Peyer's patch (tissue), 4 donors: ENCODE measurements at regions not wholly inside any gene's neighbourhood (a gene's known extent, or its start where the extent isn't known, plus 50 kb on each side); places are given as distances from the start of the nearest gene placed in this dataset.
"Not testable (repeated sequence)": the region's sequence is repeated elsewhere in the genome, so short reads cannot be mapped to it uniquely, and the experiment has no call there.

Experiments
- DNase-seq, 3 donors: peaks; one replicate each; pipeline ENCODE4 v3.0.0-alpha.2; 2017 to 2019
- H3K27ac ChIP-seq, 4 donors: fragments of 200-600 bp; sonication (generic); one replicate each; pipeline ENCODE4 v1.5.1; 2016 to 2019
- H3K27me3 ChIP-seq, 2 donors: fragments of 200-600 bp; sonication (generic); one replicate each; pipeline ENCODE4 v1.5.1; 2019
- H3K36me3 ChIP-seq, 3 donors: fragments of 200-600 bp; sonication (generic); one replicate each; pipeline ENCODE4 v1.5.1; 2016 to 2019
- H3K4me1 ChIP-seq, 4 donors: fragments of 200-600 bp; sonication (generic); one replicate each; pipeline ENCODE4 v1.5.1; 2016 to 2019
- H3K4me3 ChIP-seq, 4 donors: fragments of 200-600 bp; sonication (generic); 1 replicate in 3 of 4; 2 replicates in 1 of 4; pipeline ENCODE4 v1.5.1; 2016 to 2019; ENCODE audit warnings: mild to moderate bottlenecking in 1 of 4
- H3K9me3 ChIP-seq, 4 donors: fragments of 200-600 bp; sonication (generic); one replicate each; pipeline ENCODE4 v1.5.1; 2016 to 2019; ENCODE audit warnings: mild to moderate bottlenecking in 1 of 4
- CTCF ChIP-seq, 6 experiments: fragments of 450-650 bp in 4 of 6; fragments of 200-600 bp in 2 of 6; sonication (generic) in 1 of 6; IDR thresholded peaks; one replicate each; pipeline ENCODE4 v1.5.1; 2017 to 2019; ENCODE audit warnings: antibody characterized with exemption in 6 of 6, mild to moderate bottlenecking in 3 of 6, moderate library complexity in 1 of 6
- POLR2A ChIP-seq, 2 donors: fragments of 450-650 bp; IDR thresholded peaks; one replicate each; pipeline ENCODE4 v1.5.1; 2017; ENCODE audit warnings: antibody characterized with exemption in 2 of 2, mild to moderate bottlenecking in 2 of 2, moderate library complexity in 2 of 2

DNA sequence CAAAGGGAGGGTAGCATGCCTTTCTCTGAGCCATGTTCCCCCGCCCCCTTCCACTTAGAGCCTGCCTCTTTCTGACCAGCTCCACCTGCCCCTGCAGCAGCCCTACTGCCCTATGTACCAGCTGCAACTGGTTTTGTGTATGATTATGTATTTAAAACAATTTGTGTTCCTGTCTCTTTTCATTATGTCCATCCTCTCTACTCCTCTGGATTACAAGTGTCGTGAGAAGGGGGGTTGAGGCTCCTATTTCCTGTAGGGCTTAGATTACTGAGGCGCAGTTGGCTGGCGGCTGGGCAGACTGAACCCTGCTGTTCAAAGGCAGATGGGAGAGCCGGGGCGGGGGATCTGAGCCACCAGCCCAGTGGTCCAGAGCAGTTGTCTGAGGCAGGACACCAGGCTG lies 213.3 kb downstream of the KCNRG start:
- Histone ChIP-seq H3K36me3 (no peaks in the 10 kb centered on the region), H3K4me1 (peaks cover 0 to 9% (median 0%) of the 10 kb centered on the region in 4 donors), H3K27me3 (no peaks in the 10 kb centered on the region), H3K9me3 (no peaks in the 10 kb centered on the region), H3K4me3 (no peak overlapping the region), H3K27ac (no peak overlapping the region)
- no peak for TF ChIP-seq POLR2A (IDR thresholded peaks at IDR 0.05)
- TF ChIP-seq CTCF (IDR thresholded peaks at IDR 0.05), result no peak
- no peak for DNase-seq

DNA sequence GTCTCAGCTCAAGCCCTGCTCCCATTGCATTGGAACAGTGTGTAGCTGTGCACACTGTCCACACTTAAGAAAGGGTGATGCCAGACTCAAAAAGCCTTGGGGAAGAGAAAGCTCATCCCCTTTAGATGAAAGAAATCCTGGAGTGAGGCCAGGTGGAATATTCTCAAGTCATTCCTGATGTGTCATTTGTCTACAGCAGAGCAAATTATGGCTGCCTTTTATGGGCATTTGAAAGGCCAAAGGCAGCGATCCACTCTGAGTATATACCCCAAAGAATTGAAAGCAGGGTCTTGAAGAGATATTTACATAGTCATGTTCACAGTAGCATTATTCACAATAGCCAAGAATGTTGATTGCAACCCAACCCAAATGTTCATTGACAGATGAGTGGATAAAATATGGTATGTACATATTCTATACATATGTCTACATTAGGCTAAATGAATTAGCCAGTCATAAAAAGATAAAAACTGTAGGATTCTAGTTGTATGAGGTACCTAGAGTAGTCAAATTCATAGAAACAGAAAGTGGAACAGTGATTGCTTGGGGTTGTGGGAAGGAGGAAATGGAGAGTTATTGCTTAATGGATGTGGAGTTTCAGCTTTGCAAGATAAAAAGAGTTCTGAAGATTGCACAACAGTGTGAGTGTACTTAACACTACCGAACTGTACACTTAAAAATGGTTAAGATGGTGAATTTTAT lies 214.9 kb downstream of the KCNRG start:
- Histone ChIP-seq H3K9me3 (no peaks in the 10 kb centered on the region), H3K4me3 (no peak overlapping the region), H3K27ac (no peak overlapping the region), H3K4me1 (peaks cover 0 to 9% (median 0%) of the 10 kb centered on the region in 4 donors), H3K36me3 (no peaks in the 10 kb centered on the region), H3K27me3 (no peaks in the 10 kb centered on the region)
- DNase-seq, result no peak
- no peak for TF ChIP-seq POLR2A (IDR thresholded peaks at IDR 0.05)
- no peak for TF ChIP-seq CTCF (IDR thresholded peaks at IDR 0.05)

- H3K27ac ChIP-seq, result no peak overlapping the region
- H3K9me3 ChIP-seq, result no peaks in the 10 kb centered on the region
- no peak for DNase-seq
- TF ChIP-seq POLR2A (IDR thresholded peaks at IDR 0.05) (no peak), CTCF (IDR thresholded peaks at IDR 0.05) (no peak)
- H3K36me3 ChIP-seq, result no peaks in the 10 kb centered on the region
- peaks cover 0 to 9% (median 0%) of the 10 kb centered on the region in 4 donors for H3K4me1 ChIP-seq
- H3K4me3 ChIP-seq, result no peak overlapping the region
- H3K27me3 ChIP-seq, result no peaks in the 10 kb centered on the region
Observed at GRCh38 chr13:50230662-50230978, 215.4 kb downstream of the KCNRG start.

DNA sequence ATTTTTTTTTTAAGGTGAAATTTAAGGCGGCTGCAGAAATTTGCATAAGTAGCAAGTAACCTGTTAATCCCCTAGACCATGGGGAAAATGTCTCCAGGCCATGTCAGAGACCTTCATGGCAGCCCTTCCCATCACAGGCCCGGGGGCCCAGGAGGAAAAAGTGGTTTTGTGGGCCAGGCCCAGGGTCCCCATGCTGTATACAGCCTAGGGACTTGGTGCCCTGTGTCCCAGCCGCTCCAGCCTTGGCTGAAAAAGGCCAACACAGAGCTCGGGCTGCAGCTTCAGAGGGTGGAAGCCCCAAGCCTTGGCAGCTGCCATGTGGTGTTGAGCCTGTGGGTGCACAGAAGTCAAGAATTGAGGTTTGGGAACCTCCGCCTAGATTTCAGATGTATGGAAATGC lies 218.3 kb downstream of the KCNRG start:
- not testable (repeated sequence) for H3K27me3 ChIP-seq

DNA sequence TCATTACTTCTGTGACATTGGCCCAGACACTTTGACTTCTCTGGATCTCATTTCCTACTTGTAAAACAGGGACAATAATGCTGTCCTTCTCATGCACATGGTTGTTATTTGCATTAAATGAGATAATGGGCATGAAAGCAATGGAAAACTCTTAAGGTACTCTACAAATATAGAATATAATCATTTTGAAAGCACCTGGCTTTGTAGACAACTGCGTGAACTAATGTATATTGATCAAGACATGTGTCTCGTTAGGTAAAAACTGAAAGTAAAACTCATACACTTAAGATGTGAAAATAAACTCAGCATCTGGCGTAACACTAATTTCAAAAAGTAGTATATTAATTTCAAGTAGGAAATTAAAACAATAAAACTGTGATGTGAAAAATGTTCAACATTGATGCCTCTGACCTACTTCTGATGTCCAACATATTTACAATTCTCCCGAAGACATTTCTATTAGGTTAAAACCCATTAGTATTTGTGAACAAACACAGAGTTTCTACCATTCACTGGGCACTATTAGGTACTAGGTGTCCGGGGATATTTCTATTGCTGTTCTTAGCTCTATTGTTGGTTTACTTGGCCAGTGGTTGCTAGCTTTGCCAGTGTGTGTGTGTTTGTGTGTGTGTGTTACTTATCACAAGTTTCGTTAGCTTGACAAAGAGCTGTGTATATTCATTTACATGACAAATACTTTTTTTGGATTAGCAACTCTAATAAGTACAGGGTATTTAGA lies 220.5 kb downstream of the KCNRG start:
- Histone ChIP-seq H3K9me3 (no peaks in the 10 kb centered on the region), H3K36me3 (no peaks in the 10 kb centered on the region), H3K27ac (peak overlapping the region in 2 of 4 donors; percentile 7 to 14), H3K4me1 (no peaks in the 10 kb centered on the region), H3K4me3 (peak overlapping the region in 3 of 4 donors; percentile 4 to 22 (median 4)), H3K27me3 (no peaks in the 10 kb centered on the region)
- DNase-seq, result no peak
- TF ChIP-seq POLR2A (IDR thresholded peaks at IDR 0.05) (no peak), CTCF (IDR thresholded peaks at IDR 0.05) (no peak)

More for the DNA sequence above, 218.3 kb downstream of the KCNRG start:
- H3K36me3 ChIP-seq, H3K4me3 ChIP-seq, H3K9me3 ChIP-seq, H3K4me1 ChIP-seq, DNase-seq, H3K27ac ChIP-seq: not testable (repeated sequence)

DNA sequence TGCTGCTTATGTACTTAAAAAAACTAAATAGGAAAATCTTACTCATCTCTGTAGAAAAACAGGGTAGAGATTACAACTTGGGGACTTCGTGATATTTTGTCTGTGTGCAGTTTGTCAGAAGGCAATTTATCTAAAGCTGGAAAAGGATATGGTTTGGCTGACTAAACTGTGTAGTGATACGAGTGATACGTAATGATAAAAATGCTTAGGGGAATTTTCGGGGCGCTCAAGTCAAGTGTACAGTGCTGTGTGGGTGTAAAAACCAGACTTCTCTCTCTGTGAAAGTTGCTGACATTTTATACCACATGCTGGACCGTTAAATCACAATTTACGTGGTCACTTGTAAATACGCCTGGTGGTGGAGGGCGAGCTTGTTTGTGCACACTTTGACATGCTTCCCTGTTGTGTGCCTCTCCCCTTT lies 221.7 kb downstream of the KCNRG start:
- Histone ChIP-seq H3K4me3 (no peak overlapping the region), H3K27me3 (no peaks in the 10 kb centered on the region), H3K36me3 (no peaks in the 10 kb centered on the region), H3K9me3 (no peaks in the 10 kb centered on the region), H3K27ac (peak overlapping the region; percentile 7 to 57 (median 20)), H3K4me1 (no peaks in the 10 kb centered on the region)
- DNase-seq, result peak in 1 of 3 donors; percentile 28
- TF ChIP-seq POLR2A (IDR thresholded peaks at IDR 0.05) (no peak), CTCF (IDR thresholded peaks at IDR 0.05) (no peak)
